ES-I3 (cell line): ENCODE measurements at regions not wholly inside any gene's neighbourhood (a gene's known extent, or its start where the extent isn't known, plus 50 kb on each side); places are given as distances from the start of the nearest gene placed in this dataset.

Source experiments
- H3K36me3 ChIP-seq: 2 replicates; pipeline ENCODE4 v1.6.1; 2013; ENCODE audit warnings: mild to moderate bottlenecking, low read length, control low read depth, moderate library complexity; ENCODE audit not compliant: insufficient read depth
- H3K4me1 ChIP-seq: 2 replicates; pipeline ENCODE4 v1.6.1; 2013; ENCODE audit warnings: mild to moderate bottlenecking, control low read depth, low read length; ENCODE audit not compliant: insufficient read depth
- H3K9ac ChIP-seq: 2 replicates; pipeline ENCODE4 v1.6.1; 2013; ENCODE audit warnings: low read depth, mild to moderate bottlenecking, low read length, moderate library complexity
- H3K9me3 ChIP-seq: 2 replicates; pipeline ENCODE4 v1.6.1; 2013; ENCODE audit warnings: mild to moderate bottlenecking, low read length, moderate library complexity; ENCODE audit not compliant: control insufficient read depth, insufficient read depth

DNA sequence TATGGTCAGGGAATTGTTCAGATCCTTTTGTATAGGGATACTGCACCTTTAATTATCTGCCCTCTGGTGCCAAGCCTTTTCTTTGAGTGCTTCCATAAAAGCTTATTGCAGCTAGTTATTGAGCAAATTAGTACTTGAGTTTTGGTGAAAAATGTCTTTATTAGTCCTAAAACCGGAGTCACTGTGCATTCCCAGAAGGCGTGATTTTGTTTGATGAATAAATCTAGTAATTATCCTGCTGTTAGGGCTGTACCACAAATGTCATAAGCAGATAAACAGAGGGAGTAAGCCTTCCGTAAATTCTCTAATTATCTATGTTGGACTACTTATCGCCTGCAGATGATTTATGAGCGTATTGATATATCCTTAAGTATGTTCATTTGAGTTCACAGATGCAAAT lies 620.7 kb upstream of the ARRDC3 start:
- Histone ChIP-seq H3K9me3 (no peaks in the 10 kb centered on the region), H3K4me1 (peaks cover 5% of the 10 kb centered on the region; the same call in 1 of the 2 replicates), H3K36me3 (no peaks in the 10 kb centered on the region), H3K9ac (no peak overlapping the region)

DNA sequence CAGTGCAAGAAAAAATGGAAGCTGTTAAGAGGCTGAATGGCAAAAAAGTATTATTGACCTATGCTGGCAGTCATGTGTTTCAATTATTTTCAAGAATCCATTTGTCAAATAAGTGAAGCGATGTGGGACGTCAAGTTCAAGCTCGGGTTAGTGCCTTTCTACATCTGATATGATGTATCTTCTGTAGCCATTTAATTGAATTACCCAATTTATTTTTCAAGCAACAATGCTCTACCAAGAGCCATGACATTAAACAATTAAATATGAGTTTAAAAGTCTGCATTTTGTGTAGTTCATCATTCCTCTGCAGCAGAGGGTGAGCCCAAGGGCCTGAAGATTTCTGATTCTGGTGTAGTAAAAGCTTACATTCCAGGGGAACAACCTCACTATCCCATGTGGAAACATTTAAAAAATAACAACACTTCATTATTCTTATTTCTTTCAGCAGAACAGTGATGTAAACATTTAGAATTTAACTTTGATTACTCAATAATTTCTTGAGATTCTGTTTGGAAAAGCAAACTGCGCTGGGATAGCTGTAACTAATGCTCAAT lies 619.7 kb upstream of the ARRDC3 start:
- H3K9me3 ChIP-seq, result no peaks in the 10 kb centered on the region
- H3K4me1 ChIP-seq, result peaks cover 5% of the 10 kb centered on the region; the same call in 1 of the 2 replicates
- no peak overlapping the region for H3K9ac ChIP-seq
- no peaks in the 10 kb centered on the region for H3K36me3 ChIP-seq

DNA sequence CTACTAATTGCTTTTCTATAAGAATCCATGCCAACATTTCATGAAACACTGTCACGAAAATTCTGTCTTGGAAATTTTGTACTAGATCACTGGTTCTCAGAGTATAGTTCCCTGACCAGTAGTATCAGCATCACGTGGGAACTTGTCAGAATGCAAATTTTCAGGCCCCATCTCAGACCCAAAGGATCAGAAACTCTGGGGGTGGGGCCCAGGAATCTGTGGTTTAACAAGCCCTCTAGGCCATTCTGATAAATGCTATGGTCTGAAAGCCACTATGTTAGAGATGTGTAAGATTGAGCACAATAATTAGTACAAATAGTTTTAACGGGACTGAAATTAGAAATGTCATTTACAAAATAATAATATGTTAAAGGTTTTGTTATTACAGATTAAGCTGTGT lies 615.7 kb upstream of the ARRDC3 start:
- H3K9ac ChIP-seq, result no peak overlapping the region
- H3K4me1 ChIP-seq, result no peaks in the 10 kb centered on the region
- H3K9me3 ChIP-seq, result no peaks in the 10 kb centered on the region
- no peaks in the 10 kb centered on the region for H3K36me3 ChIP-seq

DNA sequence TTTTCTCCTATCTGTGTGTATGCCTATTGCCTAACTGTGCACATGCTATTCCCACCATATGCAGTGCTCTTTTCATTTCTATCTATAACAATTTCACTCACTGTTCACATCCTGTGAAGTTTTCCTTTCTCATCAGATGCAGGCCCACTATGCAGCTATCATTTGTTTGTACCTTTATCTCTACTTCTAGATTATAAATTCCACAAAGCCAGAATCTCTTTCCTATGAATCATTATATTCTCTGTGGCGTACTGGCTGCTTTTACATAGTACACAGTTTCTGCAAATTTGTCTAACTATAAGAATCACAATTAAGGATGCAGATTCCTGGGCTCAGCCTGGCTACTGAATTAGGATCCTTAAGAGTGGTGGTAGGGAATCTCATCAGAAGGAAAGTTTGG lies 600.8 kb upstream of the ARRDC3 start:
- Histone ChIP-seq H3K36me3 (no peaks in the 10 kb centered on the region), H3K9ac (no peak overlapping the region), H3K4me1 (peaks cover 5% of the 10 kb centered on the region; the same call in 1 of the 2 replicates), H3K9me3 (no peaks in the 10 kb centered on the region)

DNA sequence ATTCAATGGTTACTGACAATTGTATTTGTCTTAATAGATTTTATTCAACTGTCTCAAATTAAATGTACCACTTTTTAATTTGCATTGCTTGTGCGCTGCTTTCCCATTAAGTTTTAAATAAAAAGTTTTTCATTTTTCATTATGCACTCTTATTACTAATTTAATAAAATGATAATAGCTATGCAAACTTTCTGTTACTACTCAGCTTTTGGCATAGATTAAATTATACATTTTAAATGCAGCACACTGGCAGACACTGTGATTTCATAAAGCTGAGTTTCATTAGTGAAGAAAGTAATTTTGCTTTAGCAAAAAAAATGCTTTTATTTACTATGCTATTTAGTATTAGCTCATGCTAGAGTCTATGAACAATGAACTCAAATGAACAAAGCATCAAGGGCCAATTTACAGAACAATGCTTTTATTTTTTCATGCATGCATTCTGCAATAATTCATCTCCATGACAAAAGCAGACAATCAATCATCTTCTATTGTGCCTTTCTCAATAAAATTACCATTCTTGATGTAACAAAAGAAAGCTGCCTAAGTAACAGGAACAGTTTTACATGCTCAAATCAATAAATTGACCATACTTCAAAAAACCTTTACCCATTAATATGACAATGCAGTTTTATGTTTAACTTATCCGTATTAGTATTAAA lies 595.2 kb upstream of the ARRDC3 start:
- H3K9ac ChIP-seq, result no peak overlapping the region
- no peaks in the 10 kb centered on the region for H3K36me3 ChIP-seq
- peaks cover 5% of the 10 kb centered on the region; the same call in 1 of the 2 replicates for H3K4me1 ChIP-seq
- no peaks in the 10 kb centered on the region for H3K9me3 ChIP-seq

DNA sequence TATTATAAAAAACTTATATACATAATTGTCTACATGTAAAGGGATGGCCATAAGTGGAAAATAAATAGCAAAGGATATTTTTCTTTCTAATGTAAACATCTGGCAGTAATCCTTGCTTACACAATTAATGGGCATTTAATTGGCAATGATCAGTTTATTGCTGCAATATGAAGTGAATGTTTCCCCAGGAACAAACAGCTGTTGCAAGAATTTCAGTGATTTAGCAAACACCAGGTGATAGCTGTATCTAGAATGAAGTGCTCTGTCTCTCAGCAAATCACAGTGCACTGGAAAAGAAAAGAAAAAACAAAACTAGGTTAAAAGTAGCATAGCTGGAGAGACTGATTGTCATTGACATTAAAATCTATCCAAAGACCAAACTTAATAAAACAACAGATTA lies 594.5 kb upstream of the ARRDC3 start:
- H3K4me1 ChIP-seq, result peaks cover 5% of the 10 kb centered on the region; the same call in 1 of the 2 replicates
- H3K9me3 ChIP-seq, result no peaks in the 10 kb centered on the region

DNA sequence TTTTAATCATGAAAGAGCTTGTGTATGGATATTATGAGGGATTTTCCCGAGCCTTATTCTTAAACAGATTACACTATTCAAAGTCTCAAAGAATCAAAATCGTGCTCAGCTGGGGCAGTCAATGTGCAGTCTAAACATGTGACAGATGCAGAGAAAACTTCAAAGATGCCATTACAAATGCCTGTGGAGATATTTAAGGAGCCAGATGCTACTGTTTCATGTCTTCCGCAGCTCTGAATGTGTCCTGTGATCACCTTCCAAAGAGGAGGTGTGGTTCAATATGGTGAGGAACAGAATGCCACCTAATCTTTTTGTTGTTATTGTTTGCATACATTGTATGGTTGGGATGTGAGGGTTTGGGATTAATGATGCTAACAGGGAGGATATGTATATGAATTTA lies 593.3 kb upstream of the ARRDC3 start:
- H3K36me3 ChIP-seq, result no peaks in the 10 kb centered on the region
- no peaks in the 10 kb centered on the region for H3K9me3 ChIP-seq
- no peak overlapping the region for H3K9ac ChIP-seq
- H3K4me1 ChIP-seq, result peaks cover 5% of the 10 kb centered on the region; the same call in 1 of the 2 replicates

More for the DNA sequence above, 594.5 kb upstream of the ARRDC3 start:
- no peak overlapping the region for H3K9ac ChIP-seq
- H3K36me3 ChIP-seq, result no peaks in the 10 kb centered on the region

DNA sequence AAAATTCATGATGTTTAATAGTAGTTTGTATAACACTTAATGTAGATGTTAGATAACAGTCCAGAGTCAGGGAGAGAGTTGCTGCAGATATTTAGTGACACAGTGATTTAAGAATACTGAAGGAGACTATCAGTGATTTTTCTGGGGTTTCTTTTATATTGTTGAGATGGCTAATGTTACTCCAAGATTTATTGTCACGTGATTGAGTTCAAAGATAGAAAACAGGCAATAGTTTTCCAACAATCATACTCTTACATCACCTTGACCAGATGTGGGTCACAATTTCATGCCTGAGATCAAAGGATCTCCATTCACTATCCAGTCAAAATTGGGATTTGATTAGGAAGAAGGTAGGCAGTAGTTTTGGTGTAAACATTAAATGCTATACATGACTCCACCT lies 580.0 kb upstream of the ARRDC3 start:
- peaks cover 2% of the 10 kb centered on the region for H3K9me3 ChIP-seq
- no peaks in the 10 kb centered on the region for H3K4me1 ChIP-seq
- H3K9ac ChIP-seq, result no peak overlapping the region
- no peaks in the 10 kb centered on the region for H3K36me3 ChIP-seq

DNA sequence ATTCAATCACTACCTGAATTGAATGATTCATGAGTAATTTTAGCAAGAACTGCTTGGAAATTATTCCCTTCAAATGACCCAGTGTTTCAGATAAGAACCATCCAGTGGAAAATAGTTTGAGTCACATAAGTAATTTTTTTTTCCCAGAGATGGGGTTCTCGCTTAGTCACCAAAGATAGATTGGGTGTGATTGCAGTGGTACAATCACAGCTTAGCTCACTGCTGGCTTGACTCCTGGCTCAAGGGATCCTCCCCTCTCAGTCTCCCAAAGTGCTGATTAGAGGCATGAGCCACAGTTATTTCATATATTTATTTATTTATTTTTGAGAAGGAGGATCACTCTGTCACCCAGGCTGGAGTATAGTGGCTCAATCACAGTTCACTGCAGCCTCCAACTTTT lies 574.5 kb upstream of the ARRDC3 start:
- no peaks in the 10 kb centered on the region for H3K36me3 ChIP-seq
- no peaks in the 10 kb centered on the region for H3K4me1 ChIP-seq
- H3K9ac ChIP-seq, result no peak overlapping the region

DNA sequence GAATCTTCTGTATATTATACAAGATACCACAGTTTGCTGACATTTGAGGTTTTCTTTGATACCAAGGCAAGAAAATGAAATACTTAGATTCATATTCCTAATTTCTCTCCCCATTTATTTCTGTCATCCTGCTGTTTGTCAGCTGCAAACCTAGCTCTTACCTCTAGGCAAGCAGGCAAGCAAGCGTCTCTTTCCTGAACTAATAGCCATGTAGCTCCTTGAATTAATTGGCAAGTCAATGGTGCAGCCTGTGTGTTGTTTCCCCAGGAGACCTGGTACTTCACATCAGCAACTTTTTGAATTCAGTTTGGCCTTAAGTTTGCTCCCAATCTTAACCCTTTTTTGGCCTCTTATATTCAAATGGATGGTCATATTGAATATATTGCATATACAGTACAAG lies 573.6 kb upstream of the ARRDC3 start:
- Histone ChIP-seq H3K9me3 (no peaks in the 10 kb centered on the region), H3K36me3 (no peaks in the 10 kb centered on the region), H3K9ac (no peak overlapping the region), H3K4me1 (no peaks in the 10 kb centered on the region)

More for the DNA sequence above, 574.5 kb upstream of the ARRDC3 start:
- H3K9me3 ChIP-seq, result no peaks in the 10 kb centered on the region; the same call in 1 of the 2 replicates

DNA sequence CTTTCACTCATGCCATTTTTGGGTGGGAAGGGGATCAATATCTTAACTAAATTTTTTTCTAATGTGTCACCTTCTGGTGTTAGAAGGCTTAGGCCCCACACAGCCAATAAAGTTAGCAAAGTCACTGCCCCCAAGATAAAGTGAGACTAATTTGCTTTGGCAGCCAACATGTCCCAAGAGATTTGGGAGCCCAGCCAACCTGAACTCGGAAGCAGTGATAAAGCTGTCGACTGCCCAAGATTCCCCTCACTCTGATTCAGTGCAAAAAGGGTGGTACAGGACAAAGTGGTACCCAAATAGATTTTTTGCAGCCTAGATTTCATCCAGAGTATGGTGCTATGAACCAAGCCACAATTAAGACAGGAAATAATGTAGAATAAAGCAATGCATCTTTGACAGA lies 572.5 kb upstream of the ARRDC3 start:
- no peaks in the 10 kb centered on the region for H3K9me3 ChIP-seq
- no peaks in the 10 kb centered on the region for H3K36me3 ChIP-seq
- no peak overlapping the region for H3K9ac ChIP-seq
- no peaks in the 10 kb centered on the region for H3K4me1 ChIP-seq

DNA sequence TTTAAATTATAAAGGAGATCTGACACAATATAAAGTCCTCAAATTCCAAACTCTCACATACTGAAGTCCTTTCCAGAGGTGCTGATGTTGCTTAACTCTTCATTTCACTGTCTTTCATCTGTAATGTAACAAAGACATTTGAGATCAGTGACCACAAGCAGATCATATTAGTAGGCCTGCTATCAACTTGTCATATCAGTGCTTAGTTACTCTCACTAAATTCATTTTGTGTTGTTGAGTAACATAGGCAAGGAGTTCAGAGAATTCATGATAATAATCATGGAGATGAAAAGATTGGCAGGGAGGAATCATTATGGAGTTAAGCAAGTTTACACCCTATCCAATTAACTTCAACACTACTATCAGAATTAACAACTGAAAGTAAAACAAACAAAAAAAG lies 571.0 kb upstream of the ARRDC3 start:
- no peaks in the 10 kb centered on the region for H3K9me3 ChIP-seq
- H3K9ac ChIP-seq, result no peak overlapping the region
- no peaks in the 10 kb centered on the region for H3K4me1 ChIP-seq
- no peaks in the 10 kb centered on the region for H3K36me3 ChIP-seq

DNA sequence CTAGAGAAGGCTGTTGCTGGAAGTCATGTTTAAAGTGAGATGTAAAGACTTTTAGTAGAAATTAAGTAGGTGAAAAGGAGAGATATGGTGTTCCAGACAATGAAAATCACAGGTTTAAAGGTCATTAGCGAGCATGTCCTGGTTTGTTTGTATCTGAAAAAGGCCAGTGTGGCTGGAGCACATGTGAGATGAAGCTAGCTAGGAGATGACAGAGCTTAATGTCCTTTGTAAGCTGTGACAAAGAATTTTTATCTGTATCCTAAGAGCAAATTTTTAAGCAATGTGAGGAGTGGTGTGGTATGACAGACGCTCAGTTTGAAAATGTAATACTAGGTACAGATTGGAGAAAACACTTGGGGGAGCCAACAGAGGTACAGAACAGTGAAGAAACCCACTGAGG lies 567.2 kb upstream of the ARRDC3 start:
- Histone ChIP-seq H3K4me1 (no peaks in the 10 kb centered on the region), H3K9me3 (no peaks in the 10 kb centered on the region), H3K9ac (no peak overlapping the region), H3K36me3 (no peaks in the 10 kb centered on the region)

DNA sequence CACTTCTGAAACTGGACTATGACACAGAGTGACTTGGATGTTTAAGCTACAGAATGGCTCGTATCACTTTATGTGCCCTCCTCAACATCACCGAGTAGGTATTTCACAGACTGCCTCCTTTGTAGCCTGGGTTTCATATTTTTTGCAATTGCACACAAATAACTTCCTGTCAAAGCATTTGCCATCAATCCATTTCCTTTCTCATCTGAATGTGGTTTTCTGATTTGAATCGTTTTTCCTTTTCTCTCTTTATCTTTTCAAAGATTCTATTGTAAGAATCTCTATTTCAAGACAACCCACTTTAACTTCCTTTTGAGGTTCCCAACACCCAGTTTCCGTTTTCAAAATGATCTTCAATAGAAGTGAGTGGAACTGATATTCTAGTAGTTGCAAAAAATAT lies 563.8 kb upstream of the ARRDC3 start:
- Histone ChIP-seq H3K9me3 (no peaks in the 10 kb centered on the region), H3K9ac (no peak overlapping the region), H3K36me3 (no peaks in the 10 kb centered on the region), H3K4me1 (no peaks in the 10 kb centered on the region)

DNA sequence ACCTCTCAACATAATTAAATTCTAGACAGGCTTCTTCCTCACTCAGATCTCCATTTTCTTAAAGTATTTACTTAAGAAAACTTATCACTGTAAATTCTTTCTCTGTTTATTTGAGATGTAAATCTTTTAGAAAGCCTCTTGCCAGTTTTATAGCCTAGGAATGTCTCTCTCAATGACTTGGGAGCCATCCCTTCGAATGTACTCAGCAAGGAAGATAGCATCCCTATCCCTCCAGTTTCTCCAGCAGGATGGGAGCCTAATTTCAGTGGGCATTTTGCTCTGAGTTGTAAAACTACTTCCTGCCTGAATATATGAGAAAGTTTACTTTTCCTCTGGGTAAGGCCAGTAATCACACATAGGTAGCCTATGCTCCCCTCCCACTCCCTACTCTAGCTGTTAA lies 558.5 kb upstream of the ARRDC3 start:
- no peaks in the 10 kb centered on the region for H3K9me3 ChIP-seq
- H3K36me3 ChIP-seq, result no peaks in the 10 kb centered on the region
- H3K4me1 ChIP-seq, result peaks cover 5% of the 10 kb centered on the region; the same call in 1 of the 2 replicates
- H3K9ac ChIP-seq, result no peak overlapping the region
